ENCODE measurements at regions not wholly inside any gene's neighbourhood (a gene's known extent, or its start where the extent isn't known, plus 50 kb on each side); places are given as distances from the start of the nearest gene placed in this dataset.
"Not testable (repeated sequence)": the region's sequence is repeated elsewhere in the genome, so short reads cannot be mapped to it uniquely, and the experiment has no call there.

- not testable (repeated sequence) for H3K27me3 ChIP-seq (ENCODE audit: control insufficient read depth, insufficient read depth, low read length); H3K9ac ChIP-seq (ENCODE audit: low read length); H3K4me3 ChIP-seq (ENCODE audit: low read length); H3K4me1 ChIP-seq (ENCODE audit: control insufficient read depth, insufficient read depth, low read length); H3K27ac ChIP-seq (ENCODE audit: low read depth, low read length); H3K36me3 ChIP-seq (ENCODE audit: control insufficient read depth, insufficient read depth, low read length)
These were observed 476.3 kb downstream of the SEMA3D start for GRCh38 chr7:84710538-84710937.

DNA sequence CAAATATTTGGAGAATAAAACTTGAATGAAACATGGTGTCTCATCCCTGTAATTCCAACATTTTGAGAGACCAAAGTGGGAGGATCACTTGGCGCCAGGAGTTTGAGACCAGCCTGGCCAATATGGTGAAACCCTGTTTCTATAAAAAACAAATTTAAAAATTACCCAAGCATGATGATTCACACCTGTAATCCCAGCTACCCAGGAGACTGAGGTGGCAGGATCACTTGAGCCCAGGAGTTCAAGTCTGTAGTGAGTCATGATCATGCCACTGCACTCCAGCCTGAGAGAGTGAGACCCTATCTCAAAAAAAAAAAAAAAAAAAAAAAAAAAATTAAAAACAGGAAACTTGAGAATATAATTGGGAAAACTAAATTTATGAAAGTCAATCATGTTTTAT, 481.1 kb downstream of the SEMA3D start:
- no peak overlapping the region for H3K27ac ChIP-seq (ENCODE audit: low read depth, low read length)
- H3K9ac ChIP-seq (ENCODE audit: low read length): no peak overlapping the region
- H3K36me3 ChIP-seq (ENCODE audit: control insufficient read depth, insufficient read depth, low read length): no peaks in the 10 kb centered on the region
- no peaks in the 10 kb centered on the region for H3K27me3 ChIP-seq (ENCODE audit: control insufficient read depth, insufficient read depth, low read length)
- H3K4me1 ChIP-seq (ENCODE audit: control insufficient read depth, insufficient read depth, low read length): no peaks in the 10 kb centered on the region
- H3K4me3 ChIP-seq (ENCODE audit: low read length): no peak overlapping the region

GRCh38 chr7:84705079-84705478, 481.8 kb downstream of the SEMA3D start:
- H3K4me3 ChIP-seq (ENCODE audit: low read length): no peak overlapping the region
- H3K27me3 ChIP-seq (ENCODE audit: control insufficient read depth, insufficient read depth, low read length): no peaks in the 10 kb centered on the region
- H3K36me3 ChIP-seq (ENCODE audit: control insufficient read depth, insufficient read depth, low read length): no peaks in the 10 kb centered on the region
- no peak overlapping the region for H3K9ac ChIP-seq (ENCODE audit: low read length)
- no peaks in the 10 kb centered on the region for H3K4me1 ChIP-seq (ENCODE audit: control insufficient read depth, insufficient read depth, low read length)
- H3K27ac ChIP-seq (ENCODE audit: low read depth, low read length): no peak overlapping the region

- Histone ChIP-seq H3K27me3 (ENCODE audit: control insufficient read depth, insufficient read depth, low read length) (no peaks in the 10 kb centered on the region), H3K4me3 (ENCODE audit: low read length) (no peak overlapping the region), H3K4me1 (ENCODE audit: control insufficient read depth, insufficient read depth, low read length) (no peaks in the 10 kb centered on the region), H3K36me3 (ENCODE audit: control insufficient read depth, insufficient read depth, low read length) (no peaks in the 10 kb centered on the region), H3K9ac (ENCODE audit: low read length) (no peak overlapping the region), H3K27ac (ENCODE audit: low read depth, low read length) (no peak overlapping the region)
These were observed 482.5 kb downstream of the SEMA3D start for GRCh38 chr7:84704380-84704779.

- Histone ChIP-seq H3K4me3 (ENCODE audit: low read length) (no peak overlapping the region), H3K4me1 (ENCODE audit: control insufficient read depth, insufficient read depth, low read length) (no peaks in the 10 kb centered on the region), H3K27me3 (ENCODE audit: control insufficient read depth, insufficient read depth, low read length) (no peaks in the 10 kb centered on the region), H3K27ac (ENCODE audit: low read depth, low read length) (no peak overlapping the region), H3K36me3 (ENCODE audit: control insufficient read depth, insufficient read depth, low read length) (no peaks in the 10 kb centered on the region), H3K9ac (ENCODE audit: low read length) (no peak overlapping the region)
These were observed 485.1 kb downstream of the SEMA3D start for GRCh38 chr7:84701524-84702306.

GRCh38 chr7:84700563-84701370, 486.1 kb downstream of the SEMA3D start:
- Histone ChIP-seq H3K9ac (ENCODE audit: low read length) (no peak overlapping the region), H3K27me3 (ENCODE audit: control insufficient read depth, insufficient read depth, low read length) (no peaks in the 10 kb centered on the region), H3K27ac (ENCODE audit: low read depth, low read length) (no peak overlapping the region), H3K4me3 (ENCODE audit: low read length) (no peak overlapping the region), H3K4me1 (ENCODE audit: control insufficient read depth, insufficient read depth, low read length) (no peaks in the 10 kb centered on the region), H3K36me3 (ENCODE audit: control insufficient read depth, insufficient read depth, low read length) (no peaks in the 10 kb centered on the region)

DNA sequence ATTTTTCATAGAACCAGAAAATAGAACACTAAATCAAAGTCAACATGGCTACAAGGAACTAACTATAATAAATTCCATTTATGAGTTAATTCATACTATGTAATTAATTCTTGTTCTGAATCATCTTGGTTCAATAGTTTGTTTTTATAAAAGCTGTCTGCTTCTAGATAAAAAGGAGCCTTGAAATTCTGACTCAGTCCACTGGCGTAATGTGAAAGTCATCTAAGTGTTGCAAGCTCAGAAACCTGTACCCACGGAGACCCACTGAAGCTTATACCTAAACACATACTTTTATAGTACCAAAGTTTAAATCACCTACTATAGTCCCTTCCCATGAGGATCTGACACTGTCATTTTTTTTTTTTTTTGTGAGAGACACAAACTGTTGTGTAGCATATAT, 489.4 kb downstream of the SEMA3D start:
- Histone ChIP-seq H3K4me3 (ENCODE audit: low read length) (no peak overlapping the region), H3K4me1 (ENCODE audit: control insufficient read depth, insufficient read depth, low read length) (no peaks in the 10 kb centered on the region), H3K36me3 (ENCODE audit: control insufficient read depth, insufficient read depth, low read length) (no peaks in the 10 kb centered on the region), H3K27me3 (ENCODE audit: control insufficient read depth, insufficient read depth, low read length) (no peaks in the 10 kb centered on the region), H3K27ac (ENCODE audit: low read depth, low read length) (no peak overlapping the region), H3K9ac (ENCODE audit: low read length) (no peak overlapping the region)

DNA sequence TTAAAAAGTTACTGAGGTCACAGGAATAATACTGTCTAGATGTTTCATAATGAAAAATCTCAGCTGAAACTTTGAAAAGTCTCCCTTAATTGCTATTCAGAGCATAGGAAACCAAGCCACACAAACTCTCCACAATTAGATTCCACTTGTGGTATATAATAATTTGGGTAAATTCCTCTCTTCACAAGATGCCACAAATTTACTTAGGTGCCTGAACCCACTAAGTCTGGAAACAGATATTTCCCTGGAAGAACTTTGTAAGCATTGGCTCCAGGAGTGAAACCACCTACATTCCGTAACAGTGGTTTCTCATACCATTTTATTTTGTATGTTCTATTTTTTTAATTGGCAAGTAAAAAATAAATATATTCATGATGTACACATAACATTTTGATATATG, 493.4 kb downstream of the SEMA3D start:
- Histone ChIP-seq H3K27ac (ENCODE audit: low read depth, low read length) (no peak overlapping the region), H3K36me3 (ENCODE audit: control insufficient read depth, insufficient read depth, low read length) (no peaks in the 10 kb centered on the region), H3K27me3 (ENCODE audit: control insufficient read depth, insufficient read depth, low read length) (no peaks in the 10 kb centered on the region), H3K4me3 (ENCODE audit: low read length) (no peak overlapping the region), H3K4me1 (ENCODE audit: control insufficient read depth, insufficient read depth, low read length) (no peaks in the 10 kb centered on the region), H3K9ac (ENCODE audit: low read length) (no peak overlapping the region)

GRCh38 chr7:84688671-84689070, 494.1 kb upstream of the SEMA3A start:
- Histone ChIP-seq H3K9ac (ENCODE audit: low read length) (no peak overlapping the region), H3K27ac (ENCODE audit: low read depth, low read length) (no peak overlapping the region), H3K36me3 (ENCODE audit: control insufficient read depth, insufficient read depth, low read length) (no peaks in the 10 kb centered on the region), H3K4me1 (ENCODE audit: control insufficient read depth, insufficient read depth, low read length) (no peaks in the 10 kb centered on the region), H3K27me3 (ENCODE audit: control insufficient read depth, insufficient read depth, low read length) (no peaks in the 10 kb centered on the region), H3K4me3 (ENCODE audit: low read length) (no peak overlapping the region)

GRCh38 chr7:84686373-84686772, 491.8 kb upstream of the SEMA3A start:
- Histone ChIP-seq H3K4me1 (ENCODE audit: control insufficient read depth, insufficient read depth, low read length) (no peaks in the 10 kb centered on the region), H3K9ac (ENCODE audit: low read length) (no peak overlapping the region), H3K27ac (ENCODE audit: low read depth, low read length) (no peak overlapping the region), H3K36me3 (ENCODE audit: control insufficient read depth, insufficient read depth, low read length) (no peaks in the 10 kb centered on the region), H3K27me3 (ENCODE audit: control insufficient read depth, insufficient read depth, low read length) (no peaks in the 10 kb centered on the region), H3K4me3 (ENCODE audit: low read length) (no peak overlapping the region)

GRCh38 chr7:84684836-84685480, 490.4 kb upstream of the SEMA3A start:
- Histone ChIP-seq H3K36me3 (ENCODE audit: control insufficient read depth, insufficient read depth, low read length) (no peaks in the 10 kb centered on the region), H3K9ac (ENCODE audit: low read length) (no peak overlapping the region), H3K27me3 (ENCODE audit: control insufficient read depth, insufficient read depth, low read length) (no peaks in the 10 kb centered on the region), H3K27ac (ENCODE audit: low read depth, low read length) (no peak overlapping the region), H3K4me1 (ENCODE audit: control insufficient read depth, insufficient read depth, low read length) (no peaks in the 10 kb centered on the region), H3K4me3 (ENCODE audit: low read length) (no peak overlapping the region)

GRCh38 chr7:84682543-84682942, 488.0 kb upstream of the SEMA3A start:
- H3K27me3 ChIP-seq (ENCODE audit: control insufficient read depth, insufficient read depth, low read length): no peaks in the 10 kb centered on the region
- no peaks in the 10 kb centered on the region for H3K36me3 ChIP-seq (ENCODE audit: control insufficient read depth, insufficient read depth, low read length)
- H3K4me3 ChIP-seq (ENCODE audit: low read length): no peak overlapping the region
- no peak overlapping the region for H3K9ac ChIP-seq (ENCODE audit: low read length)
- no peak overlapping the region for H3K27ac ChIP-seq (ENCODE audit: low read depth, low read length)
- no peaks in the 10 kb centered on the region for H3K4me1 ChIP-seq (ENCODE audit: control insufficient read depth, insufficient read depth, low read length)

All from rectal smooth muscle tissue (tissue), 1 donor.